ENCODE measurements at regions not wholly inside any gene's neighbourhood (a gene's known extent, or its start where the extent isn't known, plus 50 kb on each side); places are given as distances from the start of the nearest gene placed in this dataset.

GRCh38 chr1:193767886-193768285 is 581.5 kb upstream of the B3GALT2 start:
- no peak for TF ChIP-seq CTCF (IDR thresholded peaks at IDR 0.05; ENCODE audit: low read depth, low read length)
- no peak for DNase-seq
- H3K27me3 ChIP-seq: no peaks in the 10 kb centered on the region
- no peaks in the 10 kb centered on the region for H3K9me3 ChIP-seq
- H3K36me3 ChIP-seq: no peaks in the 10 kb centered on the region
- peaks cover 3% of the 10 kb centered on the region for H3K4me1 ChIP-seq
- H3K4me3 ChIP-seq (ENCODE audit: low read depth, low read length): no peak overlapping the region

GRCh38 chr1:193766329-193766728 is 579.9 kb upstream of the B3GALT2 start:
- DNase-seq: no peak
- peaks cover 6% of the 10 kb centered on the region for H3K4me1 ChIP-seq
- TF ChIP-seq CTCF (IDR thresholded peaks at IDR 0.05; ENCODE audit: low read depth, low read length): no peak

GRCh38 chr1:193763266-193763665 is 576.9 kb upstream of the B3GALT2 start:
- H3K4me3 ChIP-seq (ENCODE audit: low read depth, low read length): no peak overlapping the region
- TF ChIP-seq CTCF (IDR thresholded peaks at IDR 0.05; ENCODE audit: low read depth, low read length): no peak
- H3K9me3 ChIP-seq: no peaks in the 10 kb centered on the region
- peaks cover 6% of the 10 kb centered on the region for H3K4me1 ChIP-seq
- H3K36me3 ChIP-seq: no peaks in the 10 kb centered on the region
- DNase-seq: no peak
- no peaks in the 10 kb centered on the region for H3K27me3 ChIP-seq

More at GRCh38 chr1:193766329-193766728, 579.9 kb upstream of the B3GALT2 start:
- H3K27me3 ChIP-seq: no peaks in the 10 kb centered on the region
- no peak overlapping the region for H3K4me3 ChIP-seq (ENCODE audit: low read depth, low read length)
- no peaks in the 10 kb centered on the region for H3K36me3 ChIP-seq
- H3K9me3 ChIP-seq: no peaks in the 10 kb centered on the region

- no peak for DNase-seq
- no peak for TF ChIP-seq CTCF (IDR thresholded peaks at IDR 0.05; ENCODE audit: low read depth, low read length)
- Histone ChIP-seq H3K27me3 (no peaks in the 10 kb centered on the region), H3K4me3 (ENCODE audit: low read depth, low read length) (no peak overlapping the region), H3K9me3 (no peaks in the 10 kb centered on the region), H3K4me1 (peaks cover 6% of the 10 kb centered on the region), H3K36me3 (no peaks in the 10 kb centered on the region)
Measured at GRCh38 chr1:193762236-193762635, 575.8 kb upstream of the B3GALT2 start.

- no peak for TF ChIP-seq CTCF (IDR thresholded peaks at IDR 0.05; ENCODE audit: low read depth, low read length)
- Histone ChIP-seq H3K9me3 (no peaks in the 10 kb centered on the region), H3K36me3 (no peaks in the 10 kb centered on the region), H3K27me3 (no peaks in the 10 kb centered on the region), H3K4me3 (ENCODE audit: low read depth, low read length) (no peak overlapping the region), H3K4me1 (peaks cover 9% of the 10 kb centered on the region; the same call in 1 of the 2 replicates)
- no peak for DNase-seq
Measured at GRCh38 chr1:193755441-193755840, 569.0 kb upstream of the B3GALT2 start.

GRCh38 chr1:193754732-193755427 is 568.5 kb upstream of the B3GALT2 start:
- DNase-seq: no peak
- peak; percentile 46 for TF ChIP-seq CTCF (IDR thresholded peaks at IDR 0.05; ENCODE audit: low read depth, low read length)
- no peaks in the 10 kb centered on the region for H3K36me3 ChIP-seq
- no peaks in the 10 kb centered on the region for H3K27me3 ChIP-seq
- peaks cover 9% of the 10 kb centered on the region; the same call in 1 of the 2 replicates for H3K4me1 ChIP-seq
- no peak overlapping the region for H3K4me3 ChIP-seq (ENCODE audit: low read depth, low read length)
- H3K9me3 ChIP-seq: no peaks in the 10 kb centered on the region
